ENCODE measurements at regions not wholly inside any gene's neighbourhood (a gene's known extent, or its start where the extent isn't known, plus 50 kb on each side); places are given as distances from the start of the nearest gene placed in this dataset.

GRCh38 chr15:47609693-47610092 lies 107.6 kb upstream of the SEMA6D start:
- TF ChIP-seq, protein P1, sequence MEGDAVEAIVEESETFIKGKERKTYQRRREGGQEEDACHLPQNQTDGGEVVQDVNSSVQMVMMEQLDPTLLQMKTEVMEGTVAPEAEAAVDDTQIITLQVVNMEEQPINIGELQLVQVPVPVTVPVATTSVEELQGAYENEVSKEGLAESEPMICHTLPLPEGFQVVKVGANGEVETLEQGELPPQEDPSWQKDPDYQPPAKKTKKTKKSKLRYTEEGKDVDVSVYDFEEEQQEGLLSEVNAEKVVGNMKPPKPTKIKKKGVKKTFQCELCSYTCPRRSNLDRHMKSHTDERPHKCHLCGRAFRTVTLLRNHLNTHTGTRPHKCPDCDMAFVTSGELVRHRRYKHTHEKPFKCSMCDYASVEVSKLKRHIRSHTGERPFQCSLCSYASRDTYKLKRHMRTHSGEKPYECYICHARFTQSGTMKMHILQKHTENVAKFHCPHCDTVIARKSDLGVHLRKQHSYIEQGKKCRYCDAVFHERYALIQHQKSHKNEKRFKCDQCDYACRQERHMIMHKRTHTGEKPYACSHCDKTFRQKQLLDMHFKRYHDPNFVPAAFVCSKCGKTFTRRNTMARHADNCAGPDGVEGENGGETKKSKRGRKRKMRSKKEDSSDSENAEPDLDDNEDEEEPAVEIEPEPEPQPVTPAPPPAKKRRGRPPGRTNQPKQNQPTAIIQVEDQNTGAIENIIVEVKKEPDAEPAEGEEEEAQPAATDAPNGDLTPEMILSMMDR (IDR thresholded peaks at IDR 0.05): no peak
- no peak for TF ChIP-seq POLR2A (IDR thresholded peaks at IDR 0.05)
- Histone ChIP-seq H3K4me3 (no peak overlapping the region), H3K9me3 (no peaks in the 10 kb centered on the region), H3K4me1 (peaks cover 5% of the 10 kb centered on the region), H3K27ac (no peak overlapping the region), H3K36me3 (replicated peaks in 1 of 2; ENCODE audit: insufficient read depth in 1 of 2, low read depth in 2 of 2) (no peaks in the 10 kb centered on the region), H3K27me3 (no peaks in the 10 kb centered on the region)
- no peak for ATAC-seq
- no peak for DNase-seq
- WGBS, 2 donors: 70 to 72% methylated on average over 2 of the region's 2 CpGs
- intact Hi-C loops (cut with DNase I): no loop called here

GRCh38 chr15:47610736-47611135 lies 106.6 kb upstream of the SEMA6D start:
- no peak for ATAC-seq
- DNase-seq: no peak

DNA sequence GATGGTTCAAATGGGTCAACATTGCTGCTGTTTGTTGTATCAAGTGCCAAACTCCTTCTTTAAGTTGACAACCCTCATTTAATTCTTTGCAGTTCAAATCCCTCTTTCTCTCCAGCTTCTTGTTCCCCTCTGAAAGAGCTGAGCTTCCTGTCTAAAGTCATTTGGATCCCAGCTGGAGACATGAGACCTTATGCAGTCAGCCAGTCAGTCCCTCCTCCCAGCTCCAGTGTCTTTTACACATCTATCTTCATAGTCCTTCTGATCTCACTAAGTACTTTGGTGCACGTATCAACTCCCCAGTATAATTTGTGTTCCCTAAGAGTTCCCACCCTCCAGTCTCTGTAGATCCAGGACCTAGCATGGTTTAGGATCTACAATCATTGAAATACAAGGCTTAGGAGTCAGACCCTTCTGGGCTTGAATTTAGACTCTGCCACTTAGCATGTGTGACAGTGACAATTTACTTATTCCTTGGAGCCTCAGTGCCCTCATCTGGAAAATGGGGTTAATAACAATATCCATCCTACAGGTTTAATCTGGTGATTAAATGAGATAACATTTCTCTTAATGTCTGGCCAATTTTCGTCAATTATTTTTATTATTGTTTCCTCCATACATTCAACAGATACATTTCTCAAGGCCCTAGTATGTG lies 102.8 kb upstream of the SEMA6D start:
- Histone ChIP-seq H3K4me1 (no peaks in the 10 kb centered on the region), H3K36me3 (replicated peaks in 1 of 2; ENCODE audit: insufficient read depth in 1 of 2, low read depth in 2 of 2) (no peaks in the 10 kb centered on the region), H3K9me3 (no peaks in the 10 kb centered on the region), H3K27me3 (no peaks in the 10 kb centered on the region), H3K27ac (no peak overlapping the region), H3K4me3 (no peak overlapping the region)
- intact Hi-C loops (cut with DNase I): no loop called here
- TF ChIP-seq, protein P1 (IDR thresholded peaks at IDR 0.05): no peak
- TF ChIP-seq POLR2A (IDR thresholded peaks at IDR 0.05): no peak
- DNase-seq (no peak), ATAC-seq (no peak)
- WGBS, 2 donors: 72 to 76% methylated on average over 2 of the region's 2 CpGs

More at GRCh38 chr15:47610736-47611135, 106.6 kb upstream of the SEMA6D start:
- intact Hi-C loops (cut with DNase I): no loop called here
- H3K9me3 ChIP-seq: no peaks in the 10 kb centered on the region
- whole genome bisulfite sequencing, 2 donors: 92 to 100% methylated on average over 2 of the region's 2 CpGs
- no peak overlapping the region for H3K27ac ChIP-seq
- peaks cover 5% of the 10 kb centered on the region for H3K4me1 ChIP-seq
- no peak for TF ChIP-seq POLR2A (IDR thresholded peaks at IDR 0.05)
- TF ChIP-seq, protein P1 (IDR thresholded peaks at IDR 0.05): no peak
- no peaks in the 10 kb centered on the region for H3K36me3 ChIP-seq (replicated peaks in 1 of 2; ENCODE audit: insufficient read depth in 1 of 2, low read depth in 2 of 2)
- H3K4me3 ChIP-seq: no peak overlapping the region
- no peaks in the 10 kb centered on the region for H3K27me3 ChIP-seq

DNA sequence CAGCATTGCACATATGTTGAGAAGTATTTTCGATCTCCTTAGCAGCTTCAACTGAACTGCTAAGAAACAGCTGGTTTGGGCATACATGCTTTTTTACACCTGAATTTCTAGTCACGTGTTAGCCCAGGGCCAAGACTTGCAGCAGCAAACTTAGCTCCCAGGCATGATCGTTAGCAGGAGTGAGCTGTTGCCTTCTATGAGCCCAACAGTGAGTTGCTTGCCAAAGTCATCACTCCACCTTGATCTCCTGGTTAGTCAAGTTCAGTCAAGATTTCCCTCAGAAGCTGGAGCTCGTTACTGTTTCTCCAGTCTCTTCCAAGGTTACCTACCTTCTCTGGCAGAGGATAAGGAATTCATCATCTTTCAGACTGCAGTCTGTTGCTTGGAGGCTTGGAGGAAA lies 100.4 kb upstream of the SEMA6D start:
- no peaks in the 10 kb centered on the region for H3K27me3 ChIP-seq
- WGBS, 2 donors: 51 to 69% methylated on average over 4 of the region's 4 CpGs
- TF ChIP-seq, protein P1 (IDR thresholded peaks at IDR 0.05): no peak
- TF ChIP-seq POLR2A (IDR thresholded peaks at IDR 0.05): no peak
- no peak overlapping the region for H3K4me3 ChIP-seq
- intact Hi-C loops (cut with DNase I): no loop called here
- no peaks in the 10 kb centered on the region for H3K9me3 ChIP-seq
- ATAC-seq (no peak), DNase-seq (no peak)
- no peak overlapping the region for H3K27ac ChIP-seq
- no peaks in the 10 kb centered on the region for H3K36me3 ChIP-seq (replicated peaks in 1 of 2; ENCODE audit: insufficient read depth in 1 of 2, low read depth in 2 of 2)
- H3K4me1 ChIP-seq: no peaks in the 10 kb centered on the region

GRCh38 chr15:47618241-47618640 lies 99.1 kb upstream of the SEMA6D start:
- DNase-seq (no peak), ATAC-seq (no peak)
- no peak overlapping the region for H3K27ac ChIP-seq
- intact Hi-C loops (cut with DNase I): no loop called here
- H3K9me3 ChIP-seq: no peaks in the 10 kb centered on the region
- no peak overlapping the region for H3K4me3 ChIP-seq
- H3K27me3 ChIP-seq: no peaks in the 10 kb centered on the region
- WGBS, 2 donors: 60 to 62% methylated on average over 4 of the region's 4 CpGs
- no peaks in the 10 kb centered on the region for H3K36me3 ChIP-seq (replicated peaks in 1 of 2; ENCODE audit: insufficient read depth in 1 of 2, low read depth in 2 of 2)
- TF ChIP-seq POLR2A (IDR thresholded peaks at IDR 0.05): no peak
- TF ChIP-seq, protein P1 (IDR thresholded peaks at IDR 0.05): no peak
- no peaks in the 10 kb centered on the region for H3K4me1 ChIP-seq

Measured in body of pancreas (tissue), 4 donors.